HEK293 (cell line): ENCODE measurements at regions not wholly inside any gene's neighbourhood (a gene's known extent, or its start where the extent isn't known, plus 50 kb on each side); places are given as distances from the start of the nearest gene placed in this dataset.

Experiments used
- CTCF ChIA-PET: fragments of 350-600 bp; formaldehyde crosslinking; extraction: SDS; loops from one replicate; lab custom pipeline; 2021; ENCODE audit warnings: antibody characterized with exemption; lab: Yijun Ruan, JAX
- POLR2A ChIA-PET: fragments of 300-600 bp; formaldehyde crosslinking; extraction: SDS; loops from one replicate; lab custom pipeline; 2020; ENCODE audit warnings: antibody characterized with exemption, inconsistent platforms; lab: Yijun Ruan, JAX
- H3K27ac ChIP-seq: fragments of 200-500 bp; sonication (Bioruptor generic); 2 replicates; pipeline ENCODE4 v1.5.1; 2014; ENCODE audit warnings: low read depth, low read length, control low read depth, inconsistent platforms; ENCODE audit errors: extremely low read depth
- H3K36me3 ChIP-seq, 2 experiments: fragments of 200-500 bp in 1 of 2; sonication (Bioruptor generic) in 1 of 2; 1 replicate in 1 of 2; 2 replicates in 1 of 2; pipeline ENCODE4 v1.5.1; 2014 to 2017; ENCODE audit warnings: inconsistent platforms in 2 of 2, low read length in 2 of 2; ENCODE audit not compliant: control insufficient read depth in 2 of 2, insufficient read depth in 1 of 2
- H3K4me1 ChIP-seq: fragments of 200-500 bp; sonication (Bioruptor generic); 2 replicates; pipeline ENCODE4 v1.5.1; 2014; ENCODE audit warnings: mild to moderate bottlenecking, low read length, inconsistent platforms; ENCODE audit not compliant: control insufficient read depth, insufficient read depth
- H3K4me3 ChIP-seq: 2 replicates; pipeline ENCODE4 v1.5.1; 2011; ENCODE audit warnings: low read depth, mild to moderate bottlenecking, control low read depth, low read length, moderate library complexity
- H3K9me3 ChIP-seq: fragments of 200-500 bp; sonication (Bioruptor generic); 2 replicates; pipeline ENCODE4 v1.5.1; 2014; ENCODE audit warnings: low read depth, low read length, inconsistent platforms; ENCODE audit not compliant: control insufficient read depth, insufficient read depth
- PRDM10 ChIP-seq: fragments of 450-650 bp; formaldehyde crosslinking; IDR thresholded peaks from 2 replicates; pipeline ENCODE4 v1.5.1; 2016; ENCODE audit warnings: missing biosample characterization, missing genetic modification characterization
- TCF7L2 ChIP-seq: IDR thresholded peaks from 2 replicates; pipeline ENCODE4 v1.6.1; 2011; ENCODE audit warnings: low read depth, mild to moderate bottlenecking, inconsistent platforms, low read length, moderate library complexity, borderline replicate concordance
- TRIM28 ChIP-seq: IDR thresholded peaks from 2 replicates; pipeline ENCODE4 v1.6.1; 2011; ENCODE audit warnings: low read length, control low read depth, borderline replicate concordance
- YY2 ChIP-seq: fragments of 450-650 bp; formaldehyde crosslinking; IDR thresholded peaks from 2 replicates; pipeline ENCODE4 v1.5.1; 2016; ENCODE audit warnings: missing biosample characterization, missing genetic modification characterization
- ZBTB1 ChIP-seq: fragments of 450-650 bp; formaldehyde crosslinking; IDR thresholded peaks from 2 replicates; pipeline ENCODE4 v1.5.1; 2016; ENCODE audit warnings: missing biosample characterization, missing genetic modification characterization
- ZFP37 ChIP-seq: fragments of 450-650 bp; formaldehyde crosslinking; IDR thresholded peaks from 2 replicates; pipeline ENCODE4 v1.5.1; 2016; ENCODE audit warnings: missing biosample characterization, missing genetic modification characterization
- ZNF133 ChIP-seq: fragments of 450-650 bp; formaldehyde crosslinking; IDR thresholded peaks from 2 replicates; pipeline ENCODE4 v1.5.1; 2016; ENCODE audit warnings: missing biosample characterization, missing genetic modification characterization
- ZNF174 ChIP-seq: fragments of 450-650 bp; formaldehyde crosslinking; IDR thresholded peaks from 2 replicates; pipeline ENCODE4 v1.5.0; 2017; ENCODE audit warnings: missing biosample characterization, mild to moderate bottlenecking, missing genetic modification characterization
- ZNF2 ChIP-seq: fragments of 450-650 bp; formaldehyde crosslinking; IDR thresholded peaks from 2 replicates; pipeline ENCODE4 v1.5.1; 2016; ENCODE audit warnings: missing biosample characterization, missing genetic modification characterization
- ZNF211 ChIP-seq: fragments of 450-650 bp; formaldehyde crosslinking; IDR thresholded peaks from 2 replicates; pipeline ENCODE4 v1.5.1; 2016; ENCODE audit warnings: low read depth, missing biosample characterization, missing genetic modification characterization
- ZNF311 ChIP-seq: fragments of 450-650 bp; formaldehyde crosslinking; IDR thresholded peaks from 2 replicates; pipeline ENCODE4 v1.5.1; 2017; ENCODE audit warnings: missing biosample characterization, missing genetic modification characterization, borderline replicate concordance
- ZNF398 ChIP-seq: fragments of 450-650 bp; formaldehyde crosslinking; IDR thresholded peaks from 2 replicates; pipeline ENCODE4 v1.5.1; 2017; ENCODE audit warnings: missing biosample characterization, missing genetic modification characterization
- ZNF423 ChIP-seq: fragments of 450-650 bp; formaldehyde crosslinking; IDR thresholded peaks from 2 replicates; pipeline ENCODE4 v1.5.1; 2016; ENCODE audit warnings: missing biosample characterization, missing genetic modification characterization
- ZNF555 ChIP-seq: fragments of 450-650 bp; formaldehyde crosslinking; conservative IDR thresholded peaks from 2 replicates; pipeline ENCODE4 v1.5.1; 2017; ENCODE audit warnings: missing biosample characterization, mild to moderate bottlenecking, missing genetic modification characterization, inconsistent platforms
- ZNF658 ChIP-seq: fragments of 450-650 bp; formaldehyde crosslinking; IDR thresholded peaks from 2 replicates; pipeline ENCODE4; 2016; ENCODE audit warnings: missing biosample characterization, missing genetic modification characterization
- ZNF701 ChIP-seq: fragments of 450-650 bp; formaldehyde crosslinking; IDR thresholded peaks from 2 replicates; pipeline ENCODE4 v1.5.1; 2016; ENCODE audit warnings: missing biosample characterization, missing genetic modification characterization
- ZNF791 ChIP-seq: fragments of 450-650 bp; formaldehyde crosslinking; IDR thresholded peaks from 2 replicates; pipeline ENCODE4 v1.5.1; 2016; ENCODE audit warnings: missing biosample characterization, missing genetic modification characterization
- TF ChIP-seq, protein P1 (sequence below): fragments of 450-650 bp; formaldehyde crosslinking; IDR thresholded peaks from 2 replicates; pipeline ENCODE4 v1.5.1; 2016; ENCODE audit warnings: missing biosample characterization, missing genetic modification characterization
- TF ChIP-seq, protein P2 (sequence below): fragments of 450-650 bp; formaldehyde crosslinking; IDR thresholded peaks from 2 replicates; pipeline ENCODE4; 2016; ENCODE audit warnings: missing biosample characterization, missing genetic modification characterization

DNA sequence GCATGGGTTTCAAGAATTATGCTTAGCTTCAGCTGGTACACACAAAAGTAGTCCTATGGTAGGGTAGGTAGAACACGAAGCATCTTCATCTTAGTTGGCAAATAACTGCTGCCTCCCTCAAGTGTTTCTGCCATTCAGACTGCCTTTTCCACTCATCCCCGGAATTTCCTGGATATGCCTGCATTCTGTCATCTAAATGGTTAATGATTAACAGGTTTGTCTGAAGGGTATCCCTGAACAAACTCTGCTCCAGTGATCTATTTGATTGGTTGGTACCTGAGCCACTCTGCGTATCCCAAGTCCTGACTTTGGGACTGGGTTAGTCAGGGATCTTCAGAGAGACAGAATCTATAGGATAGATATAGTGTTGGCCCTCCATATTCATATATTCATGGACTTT lies 272.3 kb upstream of the RAG2 start:
- Histone ChIP-seq H3K4me1 (no peaks in the 10 kb centered on the region), H3K9me3 (no peaks in the 10 kb centered on the region), H3K4me3 (no peak overlapping the region), H3K36me3 (no peaks in the 10 kb centered on the region), H3K27ac (no peak overlapping the region)
- CTCF ChIA-PET = interaction anchor here (1.9 kb wide), 1 partner anchor 10 kb away, joined by 5 read pairs; no protein-coding TSS in a partner anchor
- TF ChIP-seq ZNF423 (tag by site-specific recombination) = no peak
- no peak for TF ChIP-seq PRDM10 (tag by site-specific recombination)
- no peak for TF ChIP-seq ZNF211 (tag by site-specific recombination)
- no peak for TF ChIP-seq YY2
- TF ChIP-seq TCF7L2 = no peak
- no peak for TF ChIP-seq ZNF658 (tag by site-specific recombination)
- TF ChIP-seq ZNF2 (tag by site-specific recombination) = no peak
- TF ChIP-seq ZNF174 (tag by site-specific recombination) = no peak
- TF ChIP-seq, protein P1, sequence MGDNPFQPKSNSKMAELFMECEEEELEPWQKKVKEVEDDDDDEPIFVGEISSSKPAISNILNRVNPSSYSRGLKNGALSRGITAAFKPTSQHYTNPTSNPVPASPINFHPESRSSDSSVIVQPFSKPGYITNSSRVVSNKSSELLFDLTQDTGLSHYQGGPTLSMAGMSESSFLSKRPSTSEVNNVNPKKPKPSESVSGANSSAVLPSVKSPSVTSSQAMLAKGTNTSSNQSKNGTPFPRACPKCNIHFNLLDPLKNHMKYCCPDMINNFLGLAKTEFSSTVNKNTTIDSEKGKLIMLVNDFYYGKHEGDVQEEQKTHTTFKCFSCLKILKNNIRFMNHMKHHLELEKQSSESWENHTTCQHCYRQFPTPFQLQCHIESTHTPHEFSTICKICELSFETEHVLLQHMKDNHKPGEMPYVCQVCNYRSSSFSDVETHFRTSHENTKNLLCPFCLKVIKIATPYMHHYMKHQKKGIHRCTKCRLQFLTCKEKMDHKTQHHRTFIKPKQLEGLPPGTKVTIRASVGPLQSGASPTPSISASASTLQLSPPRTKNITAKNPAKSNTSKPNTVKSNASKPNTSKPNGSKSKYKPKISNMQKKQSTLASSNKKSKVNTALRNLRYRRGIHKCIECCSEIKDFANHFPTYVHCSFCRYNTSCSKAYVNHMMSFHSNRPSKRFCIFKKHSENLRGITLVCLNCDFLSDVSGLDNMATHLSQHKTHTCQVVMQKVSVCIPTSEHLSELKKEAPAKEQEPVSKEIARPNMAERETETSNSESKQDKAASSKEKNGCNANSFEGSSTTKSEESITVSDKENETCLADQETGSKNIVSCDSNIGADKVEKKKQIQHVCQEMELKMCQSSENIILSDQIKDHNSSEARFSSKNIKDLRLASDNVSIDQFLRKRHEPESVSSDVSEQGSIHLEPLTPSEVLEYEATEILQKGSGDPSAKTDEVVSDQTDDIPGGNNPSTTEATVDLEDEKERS (tag by site-specific recombination) = no peak
- TF ChIP-seq ZNF311 (tag by site-specific recombination) = no peak
- no peak for TF ChIP-seq ZFP37
- TF ChIP-seq ZBTB1 (tag by site-specific recombination) = no peak
- TF ChIP-seq ZNF133 = no peak
- TF ChIP-seq, protein P2, sequence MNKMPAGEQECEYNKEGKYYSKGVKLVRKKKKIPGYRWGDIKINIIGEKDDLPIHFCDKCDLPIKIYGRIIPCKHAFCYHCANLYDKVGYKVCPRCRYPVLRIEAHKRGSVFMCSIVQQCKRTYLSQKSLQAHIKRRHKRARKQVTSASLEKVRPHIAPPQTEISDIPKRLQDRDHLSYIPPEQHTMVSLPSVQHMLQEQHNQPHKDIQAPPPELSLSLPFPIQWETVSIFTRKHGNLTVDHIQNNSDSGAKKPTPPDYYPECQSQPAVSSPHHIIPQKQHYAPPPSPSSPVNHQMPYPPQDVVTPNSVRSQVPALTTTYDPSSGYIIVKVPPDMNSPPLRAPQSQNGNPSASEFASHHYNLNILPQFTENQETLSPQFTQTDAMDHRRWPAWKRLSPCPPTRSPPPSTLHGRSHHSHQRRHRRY (tag by site-specific recombination) = no peak
- no peak for TF ChIP-seq ZNF398
- TF ChIP-seq ZNF701 (tag by site-specific recombination) = no peak
- TF ChIP-seq, all 188 proteins: peak for 0
- POLR2A ChIA-PET = no interaction called here

- no peaks in the 10 kb centered on the region for H3K36me3 ChIP-seq
- no peak overlapping the region for H3K27ac ChIP-seq
- POLR2A ChIA-PET = no interaction called here
- TF ChIP-seq ZNF791 (tag by site-specific recombination) = no peak
- no peak for TF ChIP-seq TRIM28
- no peak for TF ChIP-seq ZNF555 (tag by site-specific recombination)
- TF ChIP-seq, all 188 proteins: peak for 0
- no peak overlapping the region for H3K4me3 ChIP-seq
- H3K9me3 ChIP-seq = no peaks in the 10 kb centered on the region
- H3K4me1 ChIP-seq = no peaks in the 10 kb centered on the region
- CTCF ChIA-PET = no interaction called here
These were observed 270.3 kb upstream of the RAG2 start for GRCh38 chr11:36868380-36868779.
